HG03060 (cell line): ENCODE measurements at regions not wholly inside any gene's neighbourhood (a gene's known extent, or its start where the extent isn't known, plus 50 kb on each side); places are given as distances from the start of the nearest gene placed in this dataset.
"Not testable (repeated sequence)": the region's sequence is repeated elsewhere in the genome, so short reads cannot be mapped to it uniquely, and the experiment has no call there.

ENCODE experiments used
- ATAC-seq: cut with Tn5 transposase; IDR thresholded peaks from one replicate; pipeline ENCODE4 v1.9.1; 2021; ENCODE audit warnings: low read depth, moderate number of reproducible peaks; ENCODE audit not compliant: unreplicated experiment

- no peak for ATAC-seq
Observed at GRCh38 chr21:17279663-17280062, 233.2 kb upstream of the CXADR start.

- ATAC-seq = not testable (repeated sequence)
Observed at GRCh38 chr21:17293016-17293562, 219.8 kb upstream of the CXADR start.

- ATAC-seq = no peak
Observed at GRCh38 chr21:17295997-17296396, 216.8 kb upstream of the CXADR start.

- ATAC-seq = not testable (repeated sequence)
Observed at GRCh38 chr21:17299576-17299975, 213.3 kb upstream of the CXADR start.

GRCh38 chr21:17327715-17328114 is 185.1 kb upstream of the CXADR start:
- ATAC-seq = not testable (repeated sequence)

- no peak for ATAC-seq
Observed at GRCh38 chr21:17334484-17334883, 178.4 kb upstream of the CXADR start.

- ATAC-seq = no peak
Observed at GRCh38 chr21:17340081-17340480, 172.8 kb upstream of the CXADR start.

- no peak for ATAC-seq
Observed at GRCh38 chr21:17343055-17343454, 169.8 kb upstream of the CXADR start.

- ATAC-seq = no peak
Observed at GRCh38 chr21:17348357-17348756, 164.5 kb upstream of the CXADR start.

- ATAC-seq = no peak
Observed at GRCh38 chr21:17348849-17349248, 164.0 kb upstream of the CXADR start.

- ATAC-seq = no peak
Observed at GRCh38 chr21:17351766-17352165, 161.1 kb upstream of the CXADR start.

- ATAC-seq = no peak
Observed at GRCh38 chr21:17352996-17353655, 159.7 kb upstream of the CXADR start.

- no peak for ATAC-seq
Observed at GRCh38 chr21:17359781-17360180, 153.1 kb upstream of the CXADR start.

GRCh38 chr21:17368748-17369363 is 144.0 kb upstream of the CXADR start:
- ATAC-seq = no peak

GRCh38 chr21:17370263-17370662 is 142.6 kb upstream of the CXADR start:
- no peak for ATAC-seq

- no peak for ATAC-seq
Observed at GRCh38 chr21:17370916-17371315, 141.9 kb upstream of the CXADR start.

- ATAC-seq = no peak
Observed at GRCh38 chr21:17371450-17371849, 141.4 kb upstream of the CXADR start.

GRCh38 chr21:17372200-17372599 is 140.6 kb upstream of the CXADR start:
- no peak for ATAC-seq

GRCh38 chr21:17386498-17386897 is 126.3 kb upstream of the CXADR start:
- ATAC-seq = no peak

GRCh38 chr21:17387030-17387617 is 125.7 kb upstream of the CXADR start:
- ATAC-seq = no peak

GRCh38 chr21:17388226-17388625 is 124.6 kb upstream of the CXADR start:
- ATAC-seq = no peak

- no peak for ATAC-seq
Observed at GRCh38 chr21:17389311-17389710, 123.5 kb upstream of the CXADR start.
